Cardiac muscle cell (in vitro differentiated cells and primary cell): ENCODE measurements at regions not wholly inside any gene's neighbourhood (a gene's known extent, or its start where the extent isn't known, plus 50 kb on each side); places are given as distances from the start of the nearest gene placed in this dataset.

ENCODE experiments used
- DNase-seq, 2 donors: peaks; one replicate each; pipeline versions ENCODE4 v3.0.0 to v3.0.0-alpha.2; 2010 to 2017; ENCODE audit warnings: low read depth in 1 of 2, low spot score in 1 of 2
- H3K27ac ChIP-seq: fragments of 200-600 bp; sonication (generic); 2 replicates; pipeline ENCODE4 v1.5.1; 2016
- H3K27me3 ChIP-seq: fragments of 200-600 bp; sonication (generic); 2 replicates; pipeline ENCODE4 v1.6.0; 2016; ENCODE audit warnings: control low read depth
- H3K36me3 ChIP-seq: fragments of 200-600 bp; sonication (generic); 2 replicates; pipeline ENCODE4 v1.5.1; 2016; ENCODE audit warnings: control low read depth
- H3K4me1 ChIP-seq: fragments of 200-600 bp; sonication (generic); 2 replicates; pipeline ENCODE4 v1.8.1; 2017; ENCODE audit warnings: low read depth, mild to moderate bottlenecking, mixed run types
- H3K4me3 ChIP-seq: fragments of 200-600 bp; sonication (generic); 2 replicates; pipeline ENCODE4 v1.5.1; 2016; ENCODE audit warnings: mild to moderate bottlenecking
- H3K9me3 ChIP-seq: fragments of 200-600 bp; sonication (generic); 2 replicates; pipeline ENCODE4 v1.5.1; 2017; ENCODE audit warnings: low read depth, mild to moderate bottlenecking, control low read depth
- CTCF ChIP-seq: IDR thresholded peaks from 2 replicates; pipeline ENCODE4 v1.5.1; 2012; ENCODE audit warnings: low read depth, mild to moderate bottlenecking, low read length

- no peak for DNase-seq
- H3K27ac ChIP-seq = no peak overlapping the region
- no peak overlapping the region for H3K4me3 ChIP-seq
- H3K9me3 ChIP-seq = no peaks in the 10 kb centered on the region
- no peak for TF ChIP-seq CTCF
- H3K27me3 ChIP-seq = no peaks in the 10 kb centered on the region
- no peaks in the 10 kb centered on the region for H3K36me3 ChIP-seq
- no peaks in the 10 kb centered on the region for H3K4me1 ChIP-seq
These were observed 295.4 kb upstream of the SPRED2 start for GRCh38 chr2:65727816-65728215.

- no peaks in the 10 kb centered on the region for H3K27me3 ChIP-seq
- H3K4me3 ChIP-seq = no peak overlapping the region
- DNase-seq = no peak
- no peak for TF ChIP-seq CTCF
- H3K9me3 ChIP-seq = no peaks in the 10 kb centered on the region
- no peaks in the 10 kb centered on the region for H3K36me3 ChIP-seq
- no peak overlapping the region for H3K27ac ChIP-seq
- H3K4me1 ChIP-seq = no peaks in the 10 kb centered on the region
These were observed 295.0 kb upstream of the SPRED2 start for GRCh38 chr2:65727381-65727780.

- H3K27ac ChIP-seq = no peak overlapping the region
- H3K27me3 ChIP-seq = no peaks in the 10 kb centered on the region
- no peak for TF ChIP-seq CTCF
- H3K4me1 ChIP-seq = no peaks in the 10 kb centered on the region
- no peak for DNase-seq
- no peaks in the 10 kb centered on the region for H3K36me3 ChIP-seq
- H3K9me3 ChIP-seq = no peaks in the 10 kb centered on the region
- no peak overlapping the region for H3K4me3 ChIP-seq
These were observed 292.4 kb upstream of the SPRED2 start for GRCh38 chr2:65724752-65725151.

- Histone ChIP-seq H3K9me3 (no peaks in the 10 kb centered on the region), H3K27ac (no peak overlapping the region), H3K36me3 (no peaks in the 10 kb centered on the region), H3K4me3 (no peak overlapping the region), H3K4me1 (no peaks in the 10 kb centered on the region), H3K27me3 (no peaks in the 10 kb centered on the region)
- no peak for DNase-seq
- TF ChIP-seq CTCF = no peak
These were observed 291.9 kb upstream of the SPRED2 start for GRCh38 chr2:65724336-65724735.

- peaks cover 2% of the 10 kb centered on the region for H3K27me3 ChIP-seq
- no peak overlapping the region for H3K27ac ChIP-seq
- peak; percentile 33 to 82 for DNase-seq
- TF ChIP-seq CTCF = peak; percentile 4
- no peaks in the 10 kb centered on the region for H3K4me1 ChIP-seq
- H3K4me3 ChIP-seq = no peak overlapping the region
- no peaks in the 10 kb centered on the region for H3K36me3 ChIP-seq
- no peaks in the 10 kb centered on the region for H3K9me3 ChIP-seq
These were observed 289.8 kb upstream of the SPRED2 start for GRCh38 chr2:65722028-65722778.

- Histone ChIP-seq H3K27me3 (peaks cover 2% of the 10 kb centered on the region), H3K4me1 (no peaks in the 10 kb centered on the region), H3K36me3 (no peaks in the 10 kb centered on the region), H3K4me3 (no peak overlapping the region), H3K27ac (no peak overlapping the region), H3K9me3 (no peaks in the 10 kb centered on the region)
- no peak for TF ChIP-seq CTCF
- no peak for DNase-seq
These were observed 284.3 kb upstream of the SPRED2 start for GRCh38 chr2:65716698-65717097.
